ENCODE measurements at regions not wholly inside any gene's neighbourhood (a gene's known extent, or its start where the extent isn't known, plus 50 kb on each side); places are given as distances from the start of the nearest gene placed in this dataset.

DNA sequence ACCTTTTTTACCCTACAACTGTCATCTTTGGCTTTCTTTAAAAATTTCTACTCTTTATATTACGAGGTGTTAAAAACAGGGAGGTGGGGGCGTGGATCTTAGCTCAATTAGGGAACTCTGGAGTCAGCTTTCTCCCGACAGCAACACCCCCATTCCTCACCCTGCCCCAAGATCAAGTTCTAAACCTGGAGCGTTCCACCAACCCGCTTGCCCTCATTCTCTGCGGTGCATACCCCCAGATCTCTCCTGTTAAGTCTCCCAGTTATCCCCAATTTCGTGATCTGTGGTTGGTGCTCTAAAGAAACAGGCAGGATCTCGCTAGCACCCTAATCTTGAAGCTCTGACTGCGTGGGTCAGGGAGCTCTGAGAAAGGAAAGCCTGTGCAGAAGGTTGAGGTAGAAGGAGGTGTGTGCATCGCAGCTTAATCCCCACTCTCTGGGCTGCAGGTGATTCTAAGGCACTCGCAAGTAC, 177.3 kb upstream of the NTM start:
- H3K27ac Mint-ChIP-seq: no peak overlapping the region
- CTCF ChIA-PET: no interaction called here
- H3K4me3 Mint-ChIP-seq: no peak overlapping the region
- peaks cover 4% of the 10 kb centered on the region for H3K27me3 Mint-ChIP-seq (ENCODE audit: low read depth)
- no peaks in the 10 kb centered on the region for H3K36me3 Mint-ChIP-seq
- no peaks in the 10 kb centered on the region for H3K9me3 Mint-ChIP-seq
- POLR2A ChIA-PET: no interaction called here
- ATAC-seq: no peak
- TF ChIP-seq ZNF121 (CRISPR knock-in tag; IDR thresholded peaks at IDR 0.05) (no peak), ZNF219 (CRISPR knock-in tag; IDR thresholded peaks at IDR 0.05; ENCODE audit: borderline replicate concordance) (no peak), EMX1 (CRISPR knock-in tag; IDR thresholded peaks at IDR 0.05) (no peak), TCF7 (CRISPR knock-in tag; IDR thresholded peaks at IDR 0.05; ENCODE audit: low read depth) (no peak), TEAD4 (CRISPR knock-in tag; IDR thresholded peaks at IDR 0.05) (no peak), GABPB1 (CRISPR knock-in tag; IDR thresholded peaks at IDR 0.05) (no peak), NFE2L1 (CRISPR knock-in tag; IDR thresholded peaks at IDR 0.05) (no peak), SMAD3 (CRISPR knock-in tag; IDR thresholded peaks at IDR 0.05; ENCODE audit: borderline replicate concordance) (no peak), FOXJ3 (CRISPR knock-in tag; IDR thresholded peaks at IDR 0.05; ENCODE audit: borderline replicate concordance) (no peak), IRF2 (CRISPR knock-in tag; IDR thresholded peaks at IDR 0.05; ENCODE audit: borderline replicate concordance, low read depth) (no peak)
- TF ChIP-seq, protein P1, sequence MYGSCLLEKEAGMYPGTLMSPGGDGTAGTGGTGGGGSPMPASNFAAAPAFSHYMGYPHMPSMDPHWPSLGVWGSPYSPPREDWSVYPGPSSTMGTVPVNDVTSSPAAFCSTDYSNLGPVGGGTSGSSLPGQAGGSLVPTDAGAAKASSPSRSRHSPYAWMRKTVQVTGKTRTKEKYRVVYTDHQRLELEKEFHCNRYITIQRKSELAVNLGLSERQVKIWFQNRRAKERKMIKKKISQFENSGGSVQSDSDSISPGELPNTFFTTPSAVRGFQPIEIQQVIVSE (CRISPR knock-in tag; IDR thresholded peaks at IDR 0.05; ENCODE audit: borderline replicate concordance): no peak
- TF ChIP-seq, protein P2, sequence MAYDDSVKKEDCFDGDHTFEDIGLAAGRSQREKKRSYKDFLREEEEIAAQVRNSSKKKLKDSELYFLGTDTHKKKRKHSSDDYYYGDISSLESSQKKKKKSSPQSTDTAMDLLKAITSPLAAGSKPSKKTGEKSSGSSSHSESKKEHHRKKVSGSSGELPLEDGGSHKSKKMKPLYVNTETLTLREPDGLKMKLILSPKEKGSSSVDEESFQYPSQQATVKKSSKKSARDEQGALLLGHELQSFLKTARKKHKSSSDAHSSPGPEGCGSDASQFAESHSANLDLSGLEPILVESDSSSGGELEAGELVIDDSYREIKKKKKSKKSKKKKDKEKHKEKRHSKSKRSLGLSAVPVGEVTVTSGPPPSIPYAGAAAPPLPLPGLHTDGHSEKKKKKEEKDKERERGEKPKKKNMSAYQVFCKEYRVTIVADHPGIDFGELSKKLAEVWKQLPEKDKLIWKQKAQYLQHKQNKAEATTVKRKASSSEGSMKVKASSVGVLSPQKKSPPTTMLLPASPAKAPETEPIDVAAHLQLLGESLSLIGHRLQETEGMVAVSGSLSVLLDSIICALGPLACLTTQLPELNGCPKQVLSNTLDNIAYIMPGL (CRISPR knock-in tag; IDR thresholded peaks at IDR 0.05): no peak
- TF ChIP-seq, protein P3, sequence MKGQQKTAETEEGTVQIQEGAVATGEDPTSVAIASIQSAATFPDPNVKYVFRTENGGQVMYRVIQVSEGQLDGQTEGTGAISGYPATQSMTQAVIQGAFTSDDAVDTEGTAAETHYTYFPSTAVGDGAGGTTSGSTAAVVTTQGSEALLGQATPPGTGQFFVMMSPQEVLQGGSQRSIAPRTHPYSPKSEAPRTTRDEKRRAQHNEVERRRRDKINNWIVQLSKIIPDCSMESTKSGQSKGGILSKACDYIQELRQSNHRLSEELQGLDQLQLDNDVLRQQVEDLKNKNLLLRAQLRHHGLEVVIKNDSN (CRISPR knock-in tag; IDR thresholded peaks at IDR 0.05): no peak
- TF ChIP-seq, protein P4, sequence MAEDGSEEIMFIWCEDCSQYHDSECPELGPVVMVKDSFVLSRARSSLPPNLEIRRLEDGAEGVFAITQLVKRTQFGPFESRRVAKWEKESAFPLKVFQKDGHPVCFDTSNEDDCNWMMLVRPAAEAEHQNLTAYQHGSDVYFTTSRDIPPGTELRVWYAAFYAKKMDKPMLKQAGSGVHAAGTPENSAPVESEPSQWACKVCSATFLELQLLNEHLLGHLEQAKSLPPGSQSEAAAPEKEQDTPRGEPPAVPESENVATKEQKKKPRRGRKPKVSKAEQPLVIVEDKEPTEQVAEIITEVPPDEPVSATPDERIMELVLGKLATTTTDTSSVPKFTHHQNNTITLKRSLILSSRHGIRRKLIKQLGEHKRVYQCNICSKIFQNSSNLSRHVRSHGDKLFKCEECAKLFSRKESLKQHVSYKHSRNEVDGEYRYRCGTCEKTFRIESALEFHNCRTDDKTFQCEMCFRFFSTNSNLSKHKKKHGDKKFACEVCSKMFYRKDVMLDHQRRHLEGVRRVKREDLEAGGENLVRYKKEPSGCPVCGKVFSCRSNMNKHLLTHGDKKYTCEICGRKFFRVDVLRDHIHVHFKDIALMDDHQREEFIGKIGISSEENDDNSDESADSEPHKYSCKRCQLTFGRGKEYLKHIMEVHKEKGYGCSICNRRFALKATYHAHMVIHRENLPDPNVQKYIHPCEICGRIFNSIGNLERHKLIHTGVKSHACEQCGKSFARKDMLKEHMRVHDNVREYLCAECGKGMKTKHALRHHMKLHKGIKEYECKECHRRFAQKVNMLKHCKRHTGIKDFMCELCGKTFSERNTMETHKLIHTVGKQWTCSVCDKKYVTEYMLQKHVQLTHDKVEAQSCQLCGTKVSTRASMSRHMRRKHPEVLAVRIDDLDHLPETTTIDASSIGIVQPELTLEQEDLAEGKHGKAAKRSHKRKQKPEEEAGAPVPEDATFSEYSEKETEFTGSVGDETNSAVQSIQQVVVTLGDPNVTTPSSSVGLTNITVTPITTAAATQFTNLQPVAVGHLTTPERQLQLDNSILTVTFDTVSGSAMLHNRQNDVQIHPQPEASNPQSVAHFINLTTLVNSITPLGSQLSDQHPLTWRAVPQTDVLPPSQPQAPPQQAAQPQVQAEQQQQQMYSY (CRISPR knock-in tag; IDR thresholded peaks at IDR 0.05): no peak
- peaks cover 11% of the 10 kb centered on the region for H3K4me1 Mint-ChIP-seq
- no peak for DNase-seq (ENCODE audit: low spot score)

DNA sequence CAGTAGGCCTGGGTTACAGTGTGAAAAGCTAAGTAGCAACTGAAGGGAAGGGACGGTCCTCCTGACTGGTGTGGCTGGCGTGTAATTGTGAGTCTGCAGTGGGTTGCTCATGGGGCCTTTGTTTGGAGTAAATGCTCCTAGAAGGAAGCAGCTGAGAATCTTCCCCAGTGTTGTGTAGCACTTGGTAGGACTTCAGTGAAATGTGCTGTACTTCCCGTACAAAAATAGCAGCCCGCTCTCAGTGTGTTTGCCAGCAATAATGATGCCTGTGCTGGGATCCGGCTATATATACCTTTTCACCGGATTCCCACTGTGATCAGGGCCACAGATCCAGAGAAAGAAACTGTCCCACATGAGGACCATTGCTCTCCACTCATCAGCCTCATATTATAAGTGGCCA, 175.7 kb upstream of the NTM start:
- Mint-ChIP-seq H3K4me3 (no peak overlapping the region), H3K4me1 (peaks cover 17% of the 10 kb centered on the region), H3K36me3 (no peaks in the 10 kb centered on the region), H3K9me3 (no peaks in the 10 kb centered on the region), H3K27ac (no peak overlapping the region), H3K27me3 (ENCODE audit: low read depth) (peaks cover 4% of the 10 kb centered on the region)
- no peak for ATAC-seq
- no peak for DNase-seq (ENCODE audit: low spot score)
- POLR2A ChIA-PET: no interaction called here
- CTCF ChIA-PET: interaction anchor here (1.4 to 1.9 kb wide), 4 partner anchors 8 to 130 kb away, joined by 3 to 6 read pairs (median 4); no protein-coding TSS in a partner anchor
- TF ChIP-seq, protein P5, sequence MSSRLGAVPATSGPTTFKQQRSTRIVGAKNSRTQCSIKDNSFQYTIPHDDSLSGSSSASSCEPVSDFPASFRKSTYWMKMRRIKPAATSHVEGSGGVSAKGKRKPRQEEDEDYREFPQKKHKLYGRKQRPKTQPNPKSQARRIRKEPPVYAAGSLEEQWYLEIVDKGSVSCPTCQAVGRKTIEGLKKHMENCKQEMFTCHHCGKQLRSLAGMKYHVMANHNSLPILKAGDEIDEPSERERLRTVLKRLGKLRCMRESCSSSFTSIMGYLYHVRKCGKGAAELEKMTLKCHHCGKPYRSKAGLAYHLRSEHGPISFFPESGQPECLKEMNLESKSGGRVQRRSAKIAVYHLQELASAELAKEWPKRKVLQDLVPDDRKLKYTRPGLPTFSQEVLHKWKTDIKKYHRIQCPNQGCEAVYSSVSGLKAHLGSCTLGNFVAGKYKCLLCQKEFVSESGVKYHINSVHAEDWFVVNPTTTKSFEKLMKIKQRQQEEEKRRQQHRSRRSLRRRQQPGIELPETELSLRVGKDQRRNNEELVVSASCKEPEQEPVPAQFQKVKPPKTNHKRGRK (CRISPR knock-in tag; IDR thresholded peaks at IDR 0.05; ENCODE audit: borderline replicate concordance): no peak
- TF ChIP-seq, protein P1 (CRISPR knock-in tag; IDR thresholded peaks at IDR 0.05; ENCODE audit: borderline replicate concordance): no peak
- TF ChIP-seq, protein P6, sequence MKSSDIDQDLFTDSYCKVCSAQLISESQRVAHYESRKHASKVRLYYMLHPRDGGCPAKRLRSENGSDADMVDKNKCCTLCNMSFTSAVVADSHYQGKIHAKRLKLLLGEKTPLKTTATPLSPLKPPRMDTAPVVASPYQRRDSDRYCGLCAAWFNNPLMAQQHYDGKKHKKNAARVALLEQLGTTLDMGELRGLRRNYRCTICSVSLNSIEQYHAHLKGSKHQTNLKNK (CRISPR knock-in tag; IDR thresholded peaks at IDR 0.05): no peak
- no peak for TF ChIP-seq RORB (CRISPR knock-in tag; IDR thresholded peaks at IDR 0.05)
- no peak for TF ChIP-seq NR1H2 (CRISPR knock-in tag; IDR thresholded peaks at IDR 0.05)
- TF ChIP-seq CREB1 (CRISPR knock-in tag; IDR thresholded peaks at IDR 0.05): no peak
- no peak for TF ChIP-seq ZNF317 (CRISPR knock-in tag; IDR thresholded peaks at IDR 0.05; ENCODE audit: borderline replicate concordance, low read depth)
- no peak for TF ChIP-seq MXD4 (CRISPR knock-in tag; IDR thresholded peaks at IDR 0.05; ENCODE audit: borderline replicate concordance)
- no peak for TF ChIP-seq ELF4 (CRISPR knock-in tag; IDR thresholded peaks at IDR 0.05; ENCODE audit: low read depth)
- no peak for TF ChIP-seq GTF2I (CRISPR knock-in tag; conservative IDR thresholded peaks at IDR 0.05)
- TF ChIP-seq, protein P7, sequence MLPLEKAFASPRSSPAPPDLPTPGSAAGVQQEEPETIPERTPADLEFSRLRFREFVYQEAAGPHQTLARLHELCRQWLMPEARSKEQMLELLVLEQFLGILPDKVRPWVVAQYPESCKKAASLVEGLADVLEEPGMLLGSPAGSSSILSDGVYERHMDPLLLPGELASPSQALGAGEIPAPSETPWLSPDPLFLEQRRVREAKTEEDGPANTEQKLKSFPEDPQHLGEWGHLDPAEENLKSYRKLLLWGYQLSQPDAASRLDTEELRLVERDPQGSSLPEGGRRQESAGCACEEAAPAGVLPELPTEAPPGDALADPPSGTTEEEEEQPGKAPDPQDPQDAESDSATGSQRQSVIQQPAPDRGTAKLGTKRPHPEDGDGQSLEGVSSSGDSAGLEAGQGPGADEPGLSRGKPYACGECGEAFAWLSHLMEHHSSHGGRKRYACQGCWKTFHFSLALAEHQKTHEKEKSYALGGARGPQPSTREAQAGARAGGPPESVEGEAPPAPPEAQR (CRISPR knock-in tag; IDR thresholded peaks at IDR 0.05): no peak
- TF ChIP-seq NFATC4 (CRISPR knock-in tag; IDR thresholded peaks at IDR 0.05): no peak
